ENCODE measurements at regions not wholly inside any gene's neighbourhood (a gene's known extent, or its start where the extent isn't known, plus 50 kb on each side); places are given as distances from the start of the nearest gene placed in this dataset.

- Histone ChIP-seq H3K27ac (ENCODE audit: control insufficient read depth, insufficient read depth, low read length) (no peak overlapping the region), H3K27me3 (ENCODE audit: control insufficient read depth, extremely low read depth, insufficient read depth, low read length) (no peaks in the 10 kb centered on the region), H2AFZ (ENCODE audit: control insufficient read depth, low read length) (no peak overlapping the region), H3K9me1 (ENCODE audit: control insufficient read depth, extremely low read depth, insufficient read depth, low read length) (no peaks in the 10 kb centered on the region), H3K9ac (ENCODE audit: control insufficient read depth, extremely low read depth, insufficient read depth, low read length) (no peak overlapping the region), H3K4me3 (ENCODE audit: control insufficient read depth in 2 of 3, extremely low read depth in 1 of 3, insufficient read depth in 2 of 3, low read depth in 1 of 3, low read length in 3 of 3) (no peak overlapping the region), H3K36me3 (ENCODE audit: control insufficient read depth in 2 of 2, extremely low read depth in 1 of 2, insufficient read depth in 2 of 2, low read length in 2 of 2) (no peaks in the 10 kb centered on the region), H3K9me3 (ENCODE audit: control insufficient read depth, low read depth, low read length) (no peaks in the 10 kb centered on the region), H4K20me1 (ENCODE audit: control insufficient read depth, extremely low read depth, insufficient read depth, low read length) (no peaks in the 10 kb centered on the region), H3K79me2 (ENCODE audit: control insufficient read depth, insufficient read depth, low read length) (no peaks in the 10 kb centered on the region), H3K4me2 (ENCODE audit: control insufficient read depth, extremely low read depth, insufficient read depth, low read depth, low read length) (no peak overlapping the region), H3K4me1 (ENCODE audit: control insufficient read depth, extremely low read depth, insufficient read depth, low read length) (no peaks in the 10 kb centered on the region)
- DNase-seq (ENCODE audit: low read depth, low spot score) (no peak), FAIRE-seq (no peak)
- no peak for TF ChIP-seq EZH2 (IDR thresholded peaks at IDR 0.05; ENCODE audit: low read length)
- TF ChIP-seq, protein P1, sequence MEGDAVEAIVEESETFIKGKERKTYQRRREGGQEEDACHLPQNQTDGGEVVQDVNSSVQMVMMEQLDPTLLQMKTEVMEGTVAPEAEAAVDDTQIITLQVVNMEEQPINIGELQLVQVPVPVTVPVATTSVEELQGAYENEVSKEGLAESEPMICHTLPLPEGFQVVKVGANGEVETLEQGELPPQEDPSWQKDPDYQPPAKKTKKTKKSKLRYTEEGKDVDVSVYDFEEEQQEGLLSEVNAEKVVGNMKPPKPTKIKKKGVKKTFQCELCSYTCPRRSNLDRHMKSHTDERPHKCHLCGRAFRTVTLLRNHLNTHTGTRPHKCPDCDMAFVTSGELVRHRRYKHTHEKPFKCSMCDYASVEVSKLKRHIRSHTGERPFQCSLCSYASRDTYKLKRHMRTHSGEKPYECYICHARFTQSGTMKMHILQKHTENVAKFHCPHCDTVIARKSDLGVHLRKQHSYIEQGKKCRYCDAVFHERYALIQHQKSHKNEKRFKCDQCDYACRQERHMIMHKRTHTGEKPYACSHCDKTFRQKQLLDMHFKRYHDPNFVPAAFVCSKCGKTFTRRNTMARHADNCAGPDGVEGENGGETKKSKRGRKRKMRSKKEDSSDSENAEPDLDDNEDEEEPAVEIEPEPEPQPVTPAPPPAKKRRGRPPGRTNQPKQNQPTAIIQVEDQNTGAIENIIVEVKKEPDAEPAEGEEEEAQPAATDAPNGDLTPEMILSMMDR (optimal IDR thresholded peaks at IDR 0.05 in 1 of 3, IDR thresholded peaks at IDR 0.05 in 1 of 3, conservative IDR thresholded peaks at IDR 0.05 in 1 of 3; ENCODE audit: extremely low read depth in 1 of 3, insufficient read depth in 2 of 3, low read length in 3 of 3), result no peak
- dilution Hi-C loops (cut with MboI; ENCODE audit: extremely low pct_ligation_motif_present, low sequenced_read_pairs), result no loop called here
Measured at GRCh38 chr17:70606086-70606485, 436.8 kb downstream of the KCNJ2 start.

GRCh38 chr17:70608193-70608592 lies 438.9 kb downstream of the KCNJ2 start:
- H4K20me1 ChIP-seq (ENCODE audit: control insufficient read depth, extremely low read depth, insufficient read depth, low read length), result no peaks in the 10 kb centered on the region
- H3K27me3 ChIP-seq (ENCODE audit: control insufficient read depth, extremely low read depth, insufficient read depth, low read length), result no peaks in the 10 kb centered on the region
- H3K4me2 ChIP-seq (ENCODE audit: control insufficient read depth, extremely low read depth, insufficient read depth, low read depth, low read length), result no peak overlapping the region
- dilution Hi-C loops (cut with MboI; ENCODE audit: extremely low pct_ligation_motif_present, low sequenced_read_pairs), result no loop called here
- no peaks in the 10 kb centered on the region for H3K36me3 ChIP-seq (ENCODE audit: control insufficient read depth in 2 of 2, extremely low read depth in 1 of 2, insufficient read depth in 2 of 2, low read length in 2 of 2)
- no peaks in the 10 kb centered on the region for H3K9me3 ChIP-seq (ENCODE audit: control insufficient read depth, low read depth, low read length)
- no peaks in the 10 kb centered on the region for H3K9me1 ChIP-seq (ENCODE audit: control insufficient read depth, extremely low read depth, insufficient read depth, low read length)
- FAIRE-seq (no peak), DNase-seq (ENCODE audit: low read depth, low spot score) (no peak)
- no peak overlapping the region for H3K27ac ChIP-seq (ENCODE audit: control insufficient read depth, insufficient read depth, low read length)
- no peak overlapping the region for H3K9ac ChIP-seq (ENCODE audit: control insufficient read depth, extremely low read depth, insufficient read depth, low read length)
- TF ChIP-seq EZH2 (IDR thresholded peaks at IDR 0.05; ENCODE audit: low read length), result no peak
- TF ChIP-seq, protein P1 (optimal IDR thresholded peaks at IDR 0.05 in 1 of 3, IDR thresholded peaks at IDR 0.05 in 1 of 3, conservative IDR thresholded peaks at IDR 0.05 in 1 of 3; ENCODE audit: extremely low read depth in 1 of 3, insufficient read depth in 2 of 3, low read length in 3 of 3), result no peak
- H3K4me1 ChIP-seq (ENCODE audit: control insufficient read depth, extremely low read depth, insufficient read depth, low read length), result no peaks in the 10 kb centered on the region
- H2AFZ ChIP-seq (ENCODE audit: control insufficient read depth, low read length), result no peak overlapping the region
- H3K79me2 ChIP-seq (ENCODE audit: control insufficient read depth, insufficient read depth, low read length), result no peaks in the 10 kb centered on the region
- no peak overlapping the region for H3K4me3 ChIP-seq (ENCODE audit: control insufficient read depth in 2 of 3, extremely low read depth in 1 of 3, insufficient read depth in 2 of 3, low read depth in 1 of 3, low read length in 3 of 3)

Data from keratinocyte (primary cell).